ENCODE measurements at regions not wholly inside any gene's neighbourhood (a gene's known extent, or its start where the extent isn't known, plus 50 kb on each side); places are given as distances from the start of the nearest gene placed in this dataset.

- no peaks in the 10 kb centered on the region for H3K27me3 ChIP-seq (ENCODE audit: control insufficient read depth, insufficient read depth, low read length)
- intact Hi-C loops (cut with DNase I), result no loop called here
- no peak for DNase-seq
- no peaks in the 10 kb centered on the region for H3K36me3 ChIP-seq (ENCODE audit: control insufficient read depth in 2 of 3, insufficient read depth in 3 of 3, low read length in 3 of 3)
- H3K9ac ChIP-seq (ENCODE audit: low read length in 3 of 3), result no peak overlapping the region
- H3K4me3 ChIP-seq (ENCODE audit: low read length in 3 of 3), result no peak overlapping the region
- FAIRE-seq, result no peak
- no peaks in the 10 kb centered on the region for H3K4me1 ChIP-seq (ENCODE audit: control insufficient read depth in 2 of 3, insufficient read depth in 2 of 3, low read depth in 1 of 3, low read length in 3 of 3)
- no peaks in the 10 kb centered on the region for H3K9me3 ChIP-seq (ENCODE audit: control insufficient read depth in 2 of 3, insufficient read depth in 1 of 3, low read length in 3 of 3)
- TF ChIP-seq CTCF (IDR thresholded peaks at IDR 0.05; ENCODE audit: borderline replicate concordance, extremely low read depth, insufficient read depth), result no peak
- no peak overlapping the region for H3K27ac ChIP-seq (ENCODE audit: low read depth in 2 of 2, low read length in 2 of 2)
These were observed 191.7 kb downstream of the ARL4A start for GRCh38 chr7:12879139-12879538.

- intact Hi-C loops (cut with DNase I), result no loop called here
- Histone ChIP-seq H3K9me3 (ENCODE audit: control insufficient read depth in 2 of 3, insufficient read depth in 1 of 3, low read length in 3 of 3) (no peaks in the 10 kb centered on the region), H3K27ac (ENCODE audit: low read depth in 2 of 2, low read length in 2 of 2) (no peak overlapping the region), H3K36me3 (ENCODE audit: control insufficient read depth in 2 of 3, insufficient read depth in 3 of 3, low read length in 3 of 3) (no peaks in the 10 kb centered on the region), H3K27me3 (ENCODE audit: control insufficient read depth, insufficient read depth, low read length) (no peaks in the 10 kb centered on the region), H3K4me1 (ENCODE audit: control insufficient read depth in 2 of 3, insufficient read depth in 2 of 3, low read depth in 1 of 3, low read length in 3 of 3) (no peaks in the 10 kb centered on the region), H3K4me3 (ENCODE audit: low read length in 3 of 3) (no peak overlapping the region), H3K9ac (ENCODE audit: low read length in 3 of 3) (no peak overlapping the region)
- no peak for TF ChIP-seq CTCF (IDR thresholded peaks at IDR 0.05; ENCODE audit: borderline replicate concordance, extremely low read depth, insufficient read depth)
- DNase-seq (no peak), FAIRE-seq (no peak)
These were observed 194.3 kb downstream of the ARL4A start for GRCh38 chr7:12881712-12882111.

- Histone ChIP-seq H3K36me3 (ENCODE audit: control insufficient read depth in 2 of 3, insufficient read depth in 3 of 3, low read length in 3 of 3) (no peaks in the 10 kb centered on the region), H3K4me1 (ENCODE audit: control insufficient read depth in 2 of 3, insufficient read depth in 2 of 3, low read depth in 1 of 3, low read length in 3 of 3) (no peaks in the 10 kb centered on the region), H3K27me3 (ENCODE audit: control insufficient read depth, insufficient read depth, low read length) (no peaks in the 10 kb centered on the region), H3K9ac (ENCODE audit: low read length in 3 of 3) (no peak overlapping the region), H3K9me3 (ENCODE audit: control insufficient read depth in 2 of 3, insufficient read depth in 1 of 3, low read length in 3 of 3) (no peaks in the 10 kb centered on the region), H3K4me3 (ENCODE audit: low read length in 3 of 3) (no peak overlapping the region), H3K27ac (ENCODE audit: low read depth in 2 of 2, low read length in 2 of 2) (no peak overlapping the region)
- intact Hi-C loops (cut with DNase I), result no loop called here
- DNase-seq (no peak), FAIRE-seq (no peak)
- TF ChIP-seq CTCF (IDR thresholded peaks at IDR 0.05; ENCODE audit: borderline replicate concordance, extremely low read depth, insufficient read depth), result no peak
These were observed 195.3 kb downstream of the ARL4A start for GRCh38 chr7:12882710-12883109.

GRCh38 chr7:12884033-12884432 lies 196.6 kb downstream of the ARL4A start:
- intact Hi-C loops (cut with DNase I), result no loop called here
- no peak for DNase-seq

More at GRCh38 chr7:12884033-12884432, 196.6 kb downstream of the ARL4A start:
- H3K27ac ChIP-seq (ENCODE audit: low read depth in 2 of 2, low read length in 2 of 2), result no peak overlapping the region
- H3K36me3 ChIP-seq (ENCODE audit: control insufficient read depth in 2 of 3, insufficient read depth in 3 of 3, low read length in 3 of 3), result no peaks in the 10 kb centered on the region
- no peaks in the 10 kb centered on the region for H3K9me3 ChIP-seq (ENCODE audit: control insufficient read depth in 2 of 3, insufficient read depth in 1 of 3, low read length in 3 of 3)
- no peak overlapping the region for H3K4me3 ChIP-seq (ENCODE audit: low read length in 3 of 3)
- H3K27me3 ChIP-seq (ENCODE audit: control insufficient read depth, insufficient read depth, low read length), result no peaks in the 10 kb centered on the region
- no peak overlapping the region for H3K9ac ChIP-seq (ENCODE audit: low read length in 3 of 3)
- no peak for FAIRE-seq
- H3K4me1 ChIP-seq (ENCODE audit: control insufficient read depth in 2 of 3, insufficient read depth in 2 of 3, low read depth in 1 of 3, low read length in 3 of 3), result no peaks in the 10 kb centered on the region
- TF ChIP-seq CTCF (IDR thresholded peaks at IDR 0.05; ENCODE audit: borderline replicate concordance, extremely low read depth, insufficient read depth), result no peak
